HL-60 (cell line): ENCODE measurements at regions not wholly inside any gene's neighbourhood (a gene's known extent, or its start where the extent isn't known, plus 50 kb on each side); places are given as distances from the start of the nearest gene placed in this dataset.

ENCODE experiments used
- TF ChIP-seq, protein P1 (sequence below): IDR thresholded peaks from one replicate; pipeline ENCODE4 v1.5.1; 2011; ENCODE audit warnings: low read length, control low read depth, inconsistent platforms; ENCODE audit not compliant: insufficient read depth
- TF ChIP-seq, protein P2 (sequence below): IDR thresholded peaks from 2 replicates; pipeline ENCODE4 v1.6.1; 2012; ENCODE audit warnings: low read depth; ENCODE audit not compliant: insufficient replicate concordance

GRCh38 chr2:2472881-2473280, 141.8 kb upstream of the MYT1L start:
- TF ChIP-seq, protein P1, sequence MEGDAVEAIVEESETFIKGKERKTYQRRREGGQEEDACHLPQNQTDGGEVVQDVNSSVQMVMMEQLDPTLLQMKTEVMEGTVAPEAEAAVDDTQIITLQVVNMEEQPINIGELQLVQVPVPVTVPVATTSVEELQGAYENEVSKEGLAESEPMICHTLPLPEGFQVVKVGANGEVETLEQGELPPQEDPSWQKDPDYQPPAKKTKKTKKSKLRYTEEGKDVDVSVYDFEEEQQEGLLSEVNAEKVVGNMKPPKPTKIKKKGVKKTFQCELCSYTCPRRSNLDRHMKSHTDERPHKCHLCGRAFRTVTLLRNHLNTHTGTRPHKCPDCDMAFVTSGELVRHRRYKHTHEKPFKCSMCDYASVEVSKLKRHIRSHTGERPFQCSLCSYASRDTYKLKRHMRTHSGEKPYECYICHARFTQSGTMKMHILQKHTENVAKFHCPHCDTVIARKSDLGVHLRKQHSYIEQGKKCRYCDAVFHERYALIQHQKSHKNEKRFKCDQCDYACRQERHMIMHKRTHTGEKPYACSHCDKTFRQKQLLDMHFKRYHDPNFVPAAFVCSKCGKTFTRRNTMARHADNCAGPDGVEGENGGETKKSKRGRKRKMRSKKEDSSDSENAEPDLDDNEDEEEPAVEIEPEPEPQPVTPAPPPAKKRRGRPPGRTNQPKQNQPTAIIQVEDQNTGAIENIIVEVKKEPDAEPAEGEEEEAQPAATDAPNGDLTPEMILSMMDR = no peak
- TF ChIP-seq, protein P2, sequence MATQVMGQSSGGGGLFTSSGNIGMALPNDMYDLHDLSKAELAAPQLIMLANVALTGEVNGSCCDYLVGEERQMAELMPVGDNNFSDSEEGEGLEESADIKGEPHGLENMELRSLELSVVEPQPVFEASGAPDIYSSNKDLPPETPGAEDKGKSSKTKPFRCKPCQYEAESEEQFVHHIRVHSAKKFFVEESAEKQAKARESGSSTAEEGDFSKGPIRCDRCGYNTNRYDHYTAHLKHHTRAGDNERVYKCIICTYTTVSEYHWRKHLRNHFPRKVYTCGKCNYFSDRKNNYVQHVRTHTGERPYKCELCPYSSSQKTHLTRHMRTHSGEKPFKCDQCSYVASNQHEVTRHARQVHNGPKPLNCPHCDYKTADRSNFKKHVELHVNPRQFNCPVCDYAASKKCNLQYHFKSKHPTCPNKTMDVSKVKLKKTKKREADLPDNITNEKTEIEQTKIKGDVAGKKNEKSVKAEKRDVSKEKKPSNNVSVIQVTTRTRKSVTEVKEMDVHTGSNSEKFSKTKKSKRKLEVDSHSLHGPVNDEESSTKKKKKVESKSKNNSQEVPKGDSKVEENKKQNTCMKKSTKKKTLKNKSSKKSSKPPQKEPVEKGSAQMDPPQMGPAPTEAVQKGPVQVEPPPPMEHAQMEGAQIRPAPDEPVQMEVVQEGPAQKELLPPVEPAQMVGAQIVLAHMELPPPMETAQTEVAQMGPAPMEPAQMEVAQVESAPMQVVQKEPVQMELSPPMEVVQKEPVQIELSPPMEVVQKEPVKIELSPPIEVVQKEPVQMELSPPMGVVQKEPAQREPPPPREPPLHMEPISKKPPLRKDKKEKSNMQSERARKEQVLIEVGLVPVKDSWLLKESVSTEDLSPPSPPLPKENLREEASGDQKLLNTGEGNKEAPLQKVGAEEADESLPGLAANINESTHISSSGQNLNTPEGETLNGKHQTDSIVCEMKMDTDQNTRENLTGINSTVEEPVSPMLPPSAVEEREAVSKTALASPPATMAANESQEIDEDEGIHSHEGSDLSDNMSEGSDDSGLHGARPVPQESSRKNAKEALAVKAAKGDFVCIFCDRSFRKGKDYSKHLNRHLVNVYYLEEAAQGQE = no peak
